ENCODE measurements at regions not wholly inside any gene's neighbourhood (a gene's known extent, or its start where the extent isn't known, plus 50 kb on each side); places are given as distances from the start of the nearest gene placed in this dataset.
"Not testable (repeated sequence)": the region's sequence is repeated elsewhere in the genome, so short reads cannot be mapped to it uniquely, and the experiment has no call there.

DNA sequence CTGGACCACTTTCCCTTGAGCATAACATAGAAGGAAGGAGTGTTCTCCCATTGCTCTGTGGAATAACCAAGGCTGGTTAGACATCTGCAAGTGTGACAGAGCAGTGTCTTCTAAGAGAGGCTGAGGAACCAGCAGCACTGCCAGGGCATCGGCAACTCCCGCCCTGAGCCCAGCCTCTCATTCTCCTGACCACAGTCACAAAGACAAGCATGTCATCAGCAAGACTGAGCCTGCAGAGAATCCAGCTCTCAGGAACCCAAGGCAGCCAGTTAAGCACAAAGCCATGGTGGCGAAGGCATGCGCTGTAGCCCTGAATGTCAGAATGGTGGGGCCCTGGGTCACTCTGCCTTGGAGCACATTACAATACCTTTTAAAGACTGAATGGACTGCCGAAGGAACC, 253.9 kb downstream of the AGTPBP1 start:
- DNase-seq (ENCODE audit: low read depth in 2 of 2, low spot score in 1 of 2): no peak

DNA sequence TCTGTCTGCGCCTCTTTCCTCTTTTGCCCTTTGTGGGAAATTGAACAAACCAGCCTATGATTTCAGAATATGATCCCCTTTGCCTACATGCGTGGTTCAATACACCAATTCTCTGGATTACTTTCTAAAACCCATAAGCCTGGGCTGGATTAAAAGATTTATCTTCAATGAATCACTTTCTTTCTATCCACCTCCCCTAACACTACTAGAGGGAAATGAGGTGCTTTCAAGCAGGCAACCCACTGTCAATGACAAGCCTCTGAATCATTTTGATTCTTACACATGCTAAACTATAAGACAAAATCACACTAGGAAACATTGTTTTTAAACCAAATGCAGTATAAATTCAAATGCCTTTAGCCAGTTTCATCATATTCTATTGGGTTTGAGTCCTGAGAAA, 257.5 kb downstream of the AGTPBP1 start:
- no peak for DNase-seq (ENCODE audit: low read depth in 2 of 2, low spot score in 1 of 2)

DNA sequence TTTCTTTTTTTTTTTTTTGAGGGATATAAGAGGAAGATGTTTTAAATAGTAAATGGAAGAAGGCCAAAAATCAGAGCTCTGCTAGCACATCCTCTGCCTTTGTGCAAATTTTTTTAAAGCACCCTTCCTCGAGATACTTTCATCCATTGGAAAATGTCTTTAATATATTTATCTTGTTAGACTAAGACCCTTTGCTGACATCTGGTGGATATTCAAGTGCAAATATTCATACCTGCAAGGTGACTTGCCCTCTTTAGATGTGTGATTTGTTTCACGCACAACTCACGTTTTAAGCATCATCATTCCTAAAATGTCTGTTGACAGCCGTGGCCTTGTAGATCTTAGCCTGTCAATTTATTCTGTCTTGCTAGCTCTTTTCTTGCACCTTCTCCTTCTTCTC, 258.5 kb downstream of the AGTPBP1 start:
- DNase-seq (ENCODE audit: low read depth in 2 of 2, low spot score in 1 of 2): no peak

DNA sequence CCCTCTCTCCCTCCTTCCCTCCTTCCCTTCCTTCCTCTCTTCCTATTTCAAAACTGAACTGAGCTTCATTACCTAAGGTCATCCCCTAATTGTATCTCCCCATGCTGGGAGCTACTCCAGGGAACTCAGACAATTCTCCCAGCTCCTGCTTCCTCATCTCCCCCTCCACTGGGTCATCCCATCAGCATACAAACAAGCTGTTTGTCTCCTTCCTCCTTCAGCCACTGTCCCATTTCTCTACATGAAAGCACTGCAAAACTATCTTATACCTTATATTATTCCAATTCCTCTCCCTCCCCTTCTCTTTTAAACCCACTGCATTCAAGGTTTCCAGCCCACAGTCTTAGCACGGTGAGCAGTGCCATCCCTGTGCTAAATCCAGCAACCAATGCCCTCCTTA, 262.4 kb downstream of the AGTPBP1 start:
- no peak for DNase-seq (ENCODE audit: low read depth in 2 of 2, low spot score in 1 of 2)

DNA sequence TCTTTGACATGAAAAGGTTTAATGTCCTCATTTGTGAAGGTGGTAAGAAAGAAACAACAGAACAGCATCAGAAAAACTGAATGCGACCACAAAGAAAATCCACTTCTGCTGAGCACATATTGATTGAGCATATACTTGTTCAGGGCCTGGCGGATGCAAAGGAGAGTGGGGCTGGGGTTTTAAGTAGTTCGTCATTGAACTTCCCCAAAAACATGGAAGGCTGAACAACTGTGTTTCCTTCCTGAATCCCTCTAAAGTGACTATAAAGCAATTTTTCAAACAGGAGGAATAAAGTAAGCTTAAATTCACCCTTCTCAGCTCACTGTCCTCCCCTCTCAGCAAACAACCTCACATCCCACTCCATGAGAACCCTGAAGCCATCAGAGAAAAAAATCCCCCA, 262.9 kb downstream of the AGTPBP1 start:
- no peak for DNase-seq (ENCODE audit: low read depth in 2 of 2, low spot score in 1 of 2)

DNA sequence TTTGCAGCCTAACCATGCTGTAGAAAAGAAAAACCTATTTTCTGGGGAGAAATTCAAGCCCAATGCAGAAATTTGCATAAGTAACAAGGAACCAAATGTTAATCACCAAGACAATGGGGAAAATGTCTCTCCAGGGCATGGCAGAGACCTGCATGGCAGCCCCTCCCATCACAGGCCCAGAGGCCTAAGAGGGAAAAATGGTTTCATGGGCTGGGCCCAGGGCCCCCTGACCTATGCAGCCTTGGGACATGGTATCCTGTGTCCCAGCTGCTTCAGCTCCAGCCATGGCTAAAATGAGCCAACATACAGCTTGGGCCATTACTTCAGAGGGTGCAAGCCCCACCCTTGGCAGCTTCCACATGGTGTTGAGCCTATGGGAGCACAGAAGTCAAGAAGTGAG, 266.9 kb downstream of the AGTPBP1 start:
- not testable (repeated sequence) for DNase-seq (ENCODE audit: low read depth in 2 of 2, low spot score in 1 of 2)

DNA sequence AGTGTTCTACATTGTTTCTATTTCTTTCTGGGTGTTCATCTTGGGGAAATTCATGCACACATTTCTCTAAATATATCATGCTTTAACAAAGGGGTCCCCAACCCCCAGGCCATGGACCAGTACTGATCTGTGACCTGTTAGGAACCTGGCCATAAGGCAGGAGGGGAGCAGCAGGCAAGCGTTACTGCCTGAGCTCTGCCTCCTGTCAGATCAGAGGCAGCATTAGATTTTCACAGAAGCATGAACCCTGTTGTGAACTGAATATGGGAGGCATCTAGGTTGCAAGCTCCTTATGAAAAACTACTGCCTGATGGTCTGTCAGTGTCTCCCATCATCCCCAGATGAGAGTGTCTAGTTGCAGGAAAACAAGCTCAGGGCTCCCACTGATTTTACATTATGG, 270.0 kb downstream of the AGTPBP1 start:
- no peak for DNase-seq (ENCODE audit: low read depth in 2 of 2, low spot score in 1 of 2)

DNA sequence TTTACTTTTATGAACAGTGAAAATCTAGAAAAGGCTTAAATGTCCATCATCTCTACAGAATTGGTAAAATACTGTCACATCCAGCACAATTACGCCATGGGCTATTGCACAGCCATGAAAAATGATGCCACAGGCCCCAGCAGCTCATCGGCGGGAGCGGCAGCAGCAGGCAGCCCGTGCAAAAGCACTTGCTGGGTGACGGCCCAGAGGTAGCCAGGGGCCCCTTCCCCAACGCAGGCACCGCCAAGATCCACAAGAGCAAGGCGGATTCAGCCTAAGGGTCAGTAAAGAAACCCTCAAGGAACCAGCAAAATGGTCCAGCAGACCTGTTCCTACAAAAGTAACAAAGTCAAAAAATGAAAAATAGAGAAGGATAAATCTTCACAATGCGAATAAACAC, 272.7 kb downstream of the AGTPBP1 start:
- DNase-seq (ENCODE audit: low read depth in 2 of 2, low spot score in 1 of 2): no peak

DNA sequence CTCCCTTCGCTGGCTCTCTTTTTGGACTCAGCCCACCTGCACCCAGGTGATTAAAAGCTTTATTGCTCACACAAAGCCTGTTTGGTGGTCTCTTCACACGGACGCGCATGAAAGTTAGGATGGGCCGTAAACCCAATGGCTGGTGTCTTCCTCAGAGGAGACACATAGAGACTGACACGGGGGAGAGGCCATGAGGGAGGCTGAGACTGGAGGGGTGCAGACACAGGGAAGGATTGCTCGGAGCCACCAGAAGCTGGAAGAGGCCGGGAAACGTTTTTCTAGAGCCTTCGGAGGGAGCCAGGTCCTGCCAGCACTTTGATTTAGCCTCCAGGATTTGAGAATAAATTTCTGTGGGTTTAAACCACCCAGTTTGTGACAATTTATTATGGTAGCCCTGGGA, 274.9 kb downstream of the AGTPBP1 start:
- no peak for DNase-seq (ENCODE audit: low read depth in 2 of 2, low spot score in 1 of 2)

DNA sequence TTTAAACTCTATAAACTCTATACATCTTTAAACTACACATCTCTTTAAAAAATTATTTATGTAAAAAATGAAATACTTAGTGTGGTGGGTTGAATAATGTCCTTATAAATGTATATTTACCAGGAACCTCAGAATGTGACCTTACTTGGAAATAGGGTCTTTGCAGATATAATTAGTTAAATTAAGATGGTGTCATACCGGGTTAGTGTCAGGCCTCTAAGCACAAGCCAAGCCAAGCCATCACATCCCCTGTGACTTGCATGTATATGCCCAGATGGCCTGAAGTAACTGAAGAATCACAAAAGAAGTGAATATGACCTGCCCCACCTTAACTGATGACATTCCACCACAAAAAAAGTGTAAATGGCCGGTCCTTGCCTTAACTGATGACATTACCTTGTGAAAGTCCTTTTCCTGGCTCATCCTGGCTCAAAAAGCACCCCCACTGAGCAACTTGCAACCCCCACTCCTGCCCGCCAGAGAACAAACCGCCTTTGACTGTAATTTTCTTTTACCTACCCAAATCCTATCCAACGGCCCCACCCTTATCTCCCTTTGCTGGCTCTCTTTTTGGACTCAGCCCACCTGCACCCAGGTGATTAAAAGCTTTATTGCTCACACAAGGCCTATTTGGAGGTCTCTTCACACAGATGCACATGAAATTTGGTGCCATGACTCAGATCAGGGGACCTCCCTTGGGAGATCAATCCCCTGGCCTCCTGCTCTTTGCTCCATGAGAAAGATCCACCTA, 283.5 kb downstream of the AGTPBP1 start:
- DNase-seq (ENCODE audit: low read depth in 2 of 2, low spot score in 1 of 2): not testable (repeated sequence)

DNA sequence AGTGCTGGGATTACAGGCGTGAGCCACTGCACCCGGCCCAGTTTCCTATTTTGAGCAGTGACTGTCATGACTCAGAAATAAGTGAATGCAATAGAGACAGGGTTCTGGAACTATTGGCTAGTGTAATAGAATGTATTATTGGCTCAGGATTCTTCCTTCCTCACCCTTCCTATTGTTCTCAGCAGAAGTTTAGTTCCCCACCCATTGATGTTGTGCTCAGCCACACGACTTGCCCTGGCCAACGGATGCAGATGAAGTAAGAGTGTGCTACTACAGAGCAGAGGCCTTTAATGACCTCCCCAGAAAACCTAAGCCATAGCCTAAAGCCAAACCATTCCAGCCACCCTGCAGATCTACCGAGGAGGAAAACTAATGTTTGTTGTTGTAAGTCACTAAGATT, 287.9 kb downstream of the AGTPBP1 start:
- no peak for DNase-seq (ENCODE audit: low read depth in 2 of 2, low spot score in 1 of 2)

DNA sequence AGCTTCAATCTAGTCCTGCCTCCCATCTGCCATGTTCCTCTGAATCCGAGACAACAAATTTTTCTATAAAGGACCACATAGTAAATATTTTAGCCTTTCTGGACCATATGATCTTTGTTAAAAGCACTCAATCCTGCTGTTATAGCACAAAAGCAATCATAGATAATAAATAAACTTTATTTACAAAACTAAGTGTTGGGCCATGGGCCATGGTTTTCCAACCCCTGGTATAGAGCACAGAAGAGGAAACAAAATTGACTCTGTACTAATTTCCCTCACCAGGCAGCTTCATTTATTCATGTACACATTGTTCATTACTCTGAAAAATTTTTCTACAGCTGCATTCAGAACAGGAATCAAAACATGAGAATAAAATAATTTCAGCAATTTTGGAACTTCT, 288.9 kb downstream of the AGTPBP1 start:
- no peak for DNase-seq (ENCODE audit: low read depth in 2 of 2, low spot score in 1 of 2)

DNA sequence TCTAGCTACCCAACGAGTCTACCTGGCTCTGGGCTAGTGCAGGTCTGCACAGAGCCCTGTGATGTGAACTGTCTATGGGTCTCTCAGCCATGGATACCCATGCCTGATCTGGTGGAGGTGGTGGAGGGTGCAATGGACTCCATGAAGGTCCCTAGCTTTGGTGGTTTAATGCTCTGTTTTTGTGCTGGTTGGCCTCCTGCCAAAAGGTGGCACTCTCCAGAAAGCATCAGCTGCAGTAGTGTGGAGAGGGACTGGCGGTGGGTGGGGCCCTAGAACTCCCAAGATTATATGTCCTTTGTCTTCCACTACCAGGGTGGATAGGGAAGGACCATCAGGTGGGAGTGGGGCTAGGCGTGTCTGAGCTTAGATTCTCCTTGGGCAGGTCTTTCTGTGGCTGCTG, 290.1 kb downstream of the AGTPBP1 start:
- no peak for DNase-seq (ENCODE audit: low read depth in 2 of 2, low spot score in 1 of 2)

DNA sequence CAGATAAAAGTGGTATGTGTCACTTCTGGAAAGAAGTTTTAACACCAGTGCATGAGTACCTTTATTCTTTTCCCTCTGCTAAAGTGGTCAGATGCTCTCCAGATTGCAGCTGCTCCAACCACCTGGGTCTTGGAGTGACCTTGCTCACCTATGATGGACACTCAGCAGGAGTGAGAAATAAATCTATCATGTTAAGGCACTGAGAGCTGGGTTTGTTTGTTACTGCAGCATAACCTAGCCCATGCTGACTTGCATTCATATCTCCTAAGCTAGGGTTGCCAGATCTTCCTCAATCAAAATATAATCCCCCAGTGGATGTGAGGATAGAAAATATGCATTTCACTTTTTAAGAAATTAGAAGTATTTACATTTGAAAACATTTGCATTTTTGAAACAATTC, 295.9 kb downstream of the AGTPBP1 start:
- DNase-seq (ENCODE audit: low read depth in 2 of 2, low spot score in 1 of 2): no peak

DNA sequence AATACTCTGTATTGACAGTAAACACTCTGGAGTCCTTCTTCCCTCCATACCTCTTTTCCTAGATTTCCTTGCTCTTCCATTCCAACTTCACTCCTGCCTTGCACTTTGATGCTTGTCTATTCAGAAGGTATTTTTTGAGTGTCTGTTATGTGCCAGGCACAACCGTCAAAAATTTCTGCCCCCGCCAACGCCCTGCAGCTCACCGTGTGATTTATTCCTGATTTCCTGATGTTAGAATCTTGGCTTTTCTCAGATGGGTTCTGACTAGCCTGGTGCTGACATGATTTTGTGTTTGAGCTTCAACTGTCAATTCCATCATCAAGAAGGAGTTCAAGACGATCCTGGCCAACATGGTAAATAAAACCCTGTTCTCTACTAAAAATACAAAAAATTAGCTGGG, 297.5 kb downstream of the AGTPBP1 start:
- DNase-seq (ENCODE audit: low read depth in 2 of 2, low spot score in 1 of 2): no peak

DNA sequence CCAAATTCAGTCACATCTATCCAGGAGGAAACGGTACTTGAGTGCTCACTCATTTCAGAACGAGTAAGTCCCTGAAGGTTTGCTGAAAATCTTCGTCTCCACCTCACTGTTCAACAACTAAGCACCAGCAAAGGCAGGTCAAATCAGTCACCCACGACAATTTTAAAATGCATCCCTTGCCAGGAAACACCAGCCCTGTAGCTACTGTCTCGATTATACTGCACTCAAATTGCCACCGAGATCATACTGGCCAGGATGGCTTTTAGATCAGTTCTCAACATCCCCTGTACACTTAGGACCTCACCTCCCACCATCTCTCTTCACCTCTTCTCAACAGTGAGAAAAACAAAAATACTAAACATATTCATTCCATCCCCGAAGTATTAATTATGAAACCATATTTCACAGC, 298.6 kb downstream of the AGTPBP1 start:
- DNase-seq (ENCODE audit: low read depth in 2 of 2, low spot score in 1 of 2): no peak

DNA sequence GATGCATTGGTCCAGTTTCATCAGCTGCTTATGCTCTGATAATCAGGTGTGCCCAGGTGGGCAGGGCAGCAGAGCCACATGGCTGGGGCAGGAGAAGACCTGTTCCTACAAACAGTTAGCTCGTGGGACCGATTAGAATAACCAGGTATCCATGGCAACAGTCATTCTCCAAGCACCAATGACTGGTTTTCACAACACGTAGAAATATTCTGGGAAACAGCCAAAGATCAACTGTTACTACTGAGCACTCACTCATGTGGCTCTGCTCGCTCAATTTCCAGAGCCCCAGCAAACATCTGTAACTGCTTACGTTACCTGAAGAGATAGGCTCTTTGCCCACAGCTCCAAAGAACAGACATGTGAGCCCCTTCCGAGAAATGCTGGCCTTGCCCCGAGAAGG, 302.0 kb downstream of the AGTPBP1 start:
- DNase-seq (ENCODE audit: low read depth in 2 of 2, low spot score in 1 of 2): no peak

DNA sequence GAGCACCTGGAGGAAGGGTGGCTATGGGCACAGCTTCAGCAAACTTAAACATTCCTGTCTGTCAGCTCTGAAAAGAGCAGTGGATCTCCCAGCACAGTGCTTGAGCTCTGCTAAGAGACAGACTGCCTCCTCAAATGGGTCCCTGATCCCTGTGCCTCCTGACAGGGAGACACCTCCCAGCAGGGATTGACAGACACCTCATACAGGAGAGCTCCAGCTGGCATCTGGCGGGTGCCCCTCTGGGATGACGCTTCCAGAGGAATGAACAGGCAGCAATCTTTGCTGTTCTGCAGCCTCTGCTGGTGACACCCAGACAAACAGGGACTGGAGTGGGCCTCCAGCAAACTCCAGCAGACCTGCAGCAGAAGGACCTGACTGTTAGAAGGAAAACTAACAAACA, 307.8 kb downstream of the AGTPBP1 start:
- DNase-seq (ENCODE audit: low read depth in 2 of 2, low spot score in 1 of 2): not testable (repeated sequence)

DNA sequence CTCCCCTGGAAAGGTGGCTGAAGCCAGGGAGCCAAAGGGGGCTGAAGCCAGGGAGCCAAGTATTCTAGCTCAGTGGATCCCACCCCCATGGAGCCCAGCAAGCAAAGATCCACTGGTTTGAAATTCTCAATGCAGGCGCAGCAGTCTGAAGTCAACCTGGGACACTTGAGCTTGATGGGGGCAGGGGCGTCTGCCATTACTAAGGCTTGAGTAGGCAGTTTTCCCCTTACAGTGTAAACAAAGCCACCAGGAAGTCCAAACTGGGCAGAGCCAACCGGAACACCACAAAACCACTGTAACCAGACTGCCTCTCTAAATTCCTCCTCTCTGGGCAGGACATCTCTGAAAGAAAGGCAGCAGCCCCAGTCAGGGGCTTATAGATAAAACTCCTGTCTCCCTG, 308.2 kb downstream of the AGTPBP1 start:
- not testable (repeated sequence) for DNase-seq (ENCODE audit: low read depth in 2 of 2, low spot score in 1 of 2)

DNA sequence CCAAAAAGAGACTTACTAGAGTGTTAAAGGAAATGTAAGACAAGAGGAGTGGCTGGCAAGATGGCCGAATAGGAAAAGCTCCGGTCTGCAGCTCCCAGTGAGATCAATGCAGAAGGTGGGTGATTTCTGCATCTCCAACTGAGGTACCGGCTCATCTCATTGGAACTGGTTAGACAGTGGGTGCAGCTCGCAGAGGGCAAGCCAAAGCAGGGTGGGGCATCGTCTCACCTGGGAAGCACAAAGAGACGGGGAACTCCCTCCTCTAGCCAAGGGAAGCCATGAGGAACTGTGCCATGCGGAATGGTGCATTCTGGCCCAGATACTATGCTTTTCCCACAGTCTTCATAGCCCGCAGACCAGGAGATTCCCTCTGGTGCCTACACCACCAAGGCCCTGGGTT, 308.7 kb downstream of the AGTPBP1 start:
- DNase-seq (ENCODE audit: low read depth in 2 of 2, low spot score in 1 of 2): no peak

DNA sequence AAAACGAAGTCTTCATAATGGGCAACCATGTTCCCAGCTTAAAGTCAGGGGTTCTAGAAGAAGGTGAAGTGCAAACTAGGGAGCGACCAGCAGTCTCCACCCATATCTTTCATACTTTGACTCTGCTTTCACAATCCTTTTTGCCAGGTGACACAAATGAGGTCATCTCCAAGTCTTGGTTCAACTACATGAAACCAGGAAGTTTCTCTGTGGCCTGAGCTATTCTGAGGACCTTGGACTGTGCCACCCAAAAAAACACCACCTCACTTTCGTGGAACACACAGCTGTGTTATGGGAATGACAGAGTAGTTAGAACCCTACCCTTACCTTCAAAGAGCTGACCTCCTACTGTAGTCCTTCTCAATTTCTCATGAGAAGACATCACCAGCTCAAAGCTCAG, 309.2 kb downstream of the AGTPBP1 start:
- DNase-seq (ENCODE audit: low read depth in 2 of 2, low spot score in 1 of 2): no peak

DNA sequence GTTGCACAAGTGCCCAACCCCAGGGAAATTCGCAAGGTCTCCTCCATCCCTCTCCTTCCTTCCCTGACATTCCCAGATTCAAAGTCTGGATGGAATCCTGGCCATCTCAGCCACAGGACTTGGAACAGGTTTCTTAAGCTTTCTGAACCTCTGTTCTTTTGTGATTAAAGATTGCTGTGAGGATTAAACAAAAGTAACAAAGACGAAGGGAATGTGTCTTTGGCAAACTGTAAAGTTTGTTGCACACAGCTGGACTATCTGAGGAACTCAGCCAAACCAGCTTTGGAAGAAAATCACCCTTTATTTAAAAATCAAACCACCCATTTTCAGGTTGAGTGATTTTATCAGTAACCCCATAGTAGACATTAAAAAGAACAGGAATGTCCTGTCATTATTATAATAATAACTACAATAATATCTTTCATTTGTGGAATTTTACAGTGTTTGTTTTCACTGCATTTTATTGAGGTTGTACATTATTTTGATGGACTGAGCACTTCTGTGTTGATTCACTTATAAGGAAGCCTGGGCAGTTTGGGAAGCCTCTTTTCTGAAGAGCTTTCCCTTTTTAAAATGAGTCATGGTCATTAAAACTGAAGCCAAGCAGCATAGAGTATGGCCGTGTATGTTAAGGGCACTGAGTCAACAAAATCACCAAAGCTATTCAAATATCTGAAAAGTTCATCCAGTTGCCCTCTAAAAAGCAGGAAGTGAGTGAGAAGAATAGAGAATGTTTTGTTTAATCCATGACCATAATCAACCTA, 310.2 kb downstream of the AGTPBP1 start:
- DNase-seq (ENCODE audit: low read depth in 2 of 2, low spot score in 1 of 2): no peak
